SK-N-SH (cell line): ENCODE measurements at regions not wholly inside any gene's neighbourhood (a gene's known extent, or its start where the extent isn't known, plus 50 kb on each side); places are given as distances from the start of the nearest gene placed in this dataset.

Experiments
- CTCF ChIA-PET: fragments of 300-600, 350-600 bp; formaldehyde crosslinking; extraction: SDS; loops from one replicate; lab custom pipeline; 2021; lab: Yijun Ruan, JAX
- POLR2A ChIA-PET: fragments of 350-600 bp; sonication (Branson Sonifier 250); formaldehyde crosslinking; extraction: SDS; loops from one replicate; lab custom pipeline; 2020; ENCODE audit warnings: antibody characterized with exemption, inconsistent platforms; lab: Yijun Ruan, JAX
- DNase-seq: peaks from one replicate; pipeline ENCODE4 v3.0.0; 2012
- H2AFZ ChIP-seq: fragments of 200-600 bp; sonication (generic); 2 replicates; pipeline ENCODE4 v1.8.1; 2016; ENCODE audit warnings: antibody characterized with exemption, mild to moderate bottlenecking, low read depth
- H3F3A ChIP-seq: fragments of 200-600 bp; sonication (generic); replicated peaks from 2 replicates; pipeline ENCODE3; 2016; ENCODE audit warnings: antibody characterized with exemption, mild to moderate bottlenecking; ENCODE audit not compliant: insufficient read depth
- H3K27ac ChIP-seq, 2 experiments: fragments of 200-500 bp in 1 of 2; fragments of 200-600 bp in 1 of 2; sonication (Bioruptor generic) in 1 of 2; sonication (generic), shearing (Covaris generic) in 1 of 2; 2 replicates each; pipeline versions ENCODE4 v1.5.1 to v1.6.1; 2014 to 2016; ENCODE audit warnings: low read depth in 2 of 2, inconsistent platforms in 1 of 2, low read length in 1 of 2, mild to moderate bottlenecking in 1 of 2, mixed read lengths in 1 of 2
- H3K27me3 ChIP-seq: fragments of 200-600 bp; sonication (generic), shearing (Covaris generic); 2 replicates; pipeline ENCODE4 v1.6.1; 2016; ENCODE audit warnings: mixed run types; ENCODE audit not compliant: insufficient read depth
- H3K36me3 ChIP-seq, 2 experiments: fragments of 200-500 bp in 1 of 2; fragments of 200-600 bp in 1 of 2; sonication (Bioruptor generic) in 1 of 2; sonication (generic) in 1 of 2; replicated peaks in 1 of 2; 2 replicates each; pipeline versions ENCODE3 to v1.5.1; 2014 to 2016; ENCODE audit warnings: low read length in 1 of 2, mild to moderate bottlenecking in 1 of 2; ENCODE audit not compliant: insufficient read depth in 2 of 2, control insufficient read depth in 1 of 2
- H3K4me1 ChIP-seq, 2 experiments: fragments of 200-500 bp in 1 of 2; fragments of 200-600 bp in 1 of 2; sonication (Bioruptor generic) in 1 of 2; sonication (generic), shearing (Covaris generic) in 1 of 2; 2 replicates each; pipeline versions ENCODE4 v1.5.1 to v1.6.1; 2014 to 2016; ENCODE audit warnings: low read depth in 1 of 2, low read length in 1 of 2, mixed run types in 1 of 2; ENCODE audit not compliant: insufficient read depth in 2 of 2, control insufficient read depth in 1 of 2
- H3K4me2 ChIP-seq: fragments of 200-600 bp; sonication (generic), shearing (Covaris generic); 2 replicates; pipeline ENCODE4 v1.6.1; 2017; ENCODE audit warnings: mixed run types
- H3K4me3 ChIP-seq, 2 experiments: fragments of 200-500 bp in 1 of 2; fragments of 200-600 bp in 1 of 2; sonication (Bioruptor generic) in 1 of 2; sonication (generic), shearing (Covaris generic) in 1 of 2; 2 replicates each; pipeline versions ENCODE4 v1.5.1 to v1.8.1; 2014 to 2016; ENCODE audit warnings: low read depth in 2 of 2, inconsistent platforms in 1 of 2, low read length in 1 of 2, mild to moderate bottlenecking in 1 of 2, mixed read lengths in 1 of 2, moderate library complexity in 1 of 2
- H3K79me2 ChIP-seq: fragments of 200-600 bp; sonication (generic); 2 replicates; pipeline ENCODE4 v1.8.1; 2017; ENCODE audit warnings: mild to moderate bottlenecking; ENCODE audit not compliant: insufficient read depth
- H3K9ac ChIP-seq: fragments of 200-600 bp; sonication (generic); 2 replicates; pipeline ENCODE4 v1.6.1; 2017; ENCODE audit warnings: mixed run types
- H3K9me2 ChIP-seq: fragments of 200-600 bp; sonication (generic); 2 replicates; pipeline ENCODE4 v1.6.1; 2017; ENCODE audit warnings: mixed run types
- H3K9me3 ChIP-seq: fragments of 200-600 bp; sonication (generic); 2 replicates; pipeline ENCODE4 v1.6.1; 2017; ENCODE audit warnings: mixed run types, mild to moderate bottlenecking, moderate library complexity
- H4K20me1 ChIP-seq: fragments of 200-600 bp; sonication (generic); 2 replicates; pipeline ENCODE4 v1.6.1; 2017; ENCODE audit warnings: mild to moderate bottlenecking, mixed run types; ENCODE audit not compliant: insufficient read depth
- CHD2 ChIP-seq: fragments of 150-350 bp; IDR thresholded peaks from 2 replicates; pipeline ENCODE4 v1.6.1; 2018; ENCODE audit warnings: low read length; ENCODE audit not compliant: partially characterized antibody
- EP300 ChIP-seq, 2 experiments: IDR thresholded peaks; 2 replicates each; pipeline versions ENCODE4 v1.4.0 to v1.6.1; 2012; ENCODE audit warnings: borderline replicate concordance in 1 of 2, low read depth in 1 of 2, low read length in 1 of 2
- EZH2phosphoT487 ChIP-seq: fragments of 200-600 bp; sonication (generic); IDR thresholded peaks from 2 replicates; pipeline ENCODE4 v1.6.1; 2017; ENCODE audit warnings: low read depth, mixed run types, mild to moderate bottlenecking, antibody characterized with exemption, moderate library complexity, borderline replicate concordance
- FOSL2 ChIP-seq: IDR thresholded peaks from 2 replicates; pipeline ENCODE4 v1.4.0; 2012; ENCODE audit warnings: low read depth, mild to moderate bottlenecking, moderate library complexity, borderline replicate concordance
- FOXJ3 ChIP-seq: sonication (generic); formaldehyde crosslinking; IDR thresholded peaks from 2 replicates; pipeline ENCODE4 v1.5.1; 2020; ENCODE audit warnings: mild to moderate bottlenecking, missing genetic modification reagents
- MXI1 ChIP-seq: IDR thresholded peaks from 2 replicates; pipeline ENCODE4 v1.6.1; 2012; ENCODE audit warnings: mild to moderate bottlenecking, low read depth, low read length, improper control_type of control experiment
- POLR2AphosphoS5 ChIP-seq: IDR thresholded peaks from 2 replicates; pipeline ENCODE4 v1.6.1; 2012; ENCODE audit warnings: low read depth, low read length
- RAD21 ChIP-seq: IDR thresholded peaks from 2 replicates; pipeline ENCODE4 v1.6.1; 2012; ENCODE audit warnings: mild to moderate bottlenecking, low read length
- RCOR1 ChIP-seq: fragments of 150-350 bp; IDR thresholded peaks from 2 replicates; pipeline ENCODE4 v1.6.1; 2017; ENCODE audit warnings: antibody characterized with exemption, low read length
- RFX5 ChIP-seq: IDR thresholded peaks from 2 replicates; pipeline ENCODE4 v1.6.1; 2012; ENCODE audit warnings: mild to moderate bottlenecking, improper control_type of control experiment, low read length
- RXRA ChIP-seq: IDR thresholded peaks from 2 replicates; pipeline ENCODE4 v1.4.0; 2012; ENCODE audit warnings: low read depth, mild to moderate bottlenecking, borderline replicate concordance
- SIN3A ChIP-seq: IDR thresholded peaks from 2 replicates; pipeline ENCODE4 v1.6.1; 2012; ENCODE audit warnings: low read depth, mild to moderate bottlenecking, low read length, moderate library complexity, borderline replicate concordance
- SMC3 ChIP-seq: IDR thresholded peaks from 2 replicates; pipeline ENCODE4 v1.6.1; 2012; ENCODE audit warnings: low read depth, low read length, improper control_type of control experiment
- TAF1 ChIP-seq: IDR thresholded peaks from 2 replicates; pipeline ENCODE4 v1.6.1; 2012; ENCODE audit warnings: low read depth, mild to moderate bottlenecking, low read length, moderate library complexity, borderline replicate concordance
- TCF12 ChIP-seq: IDR thresholded peaks from 2 replicates; pipeline ENCODE4 v1.4.0; 2012
- TEAD4 ChIP-seq: IDR thresholded peaks from 2 replicates; pipeline ENCODE4 v1.4.0; 2012; ENCODE audit warnings: mild to moderate bottlenecking, borderline replicate concordance; ENCODE audit not compliant: insufficient read depth
- YY1 ChIP-seq: IDR thresholded peaks from 2 replicates; pipeline ENCODE4 v1.4.0; 2012; ENCODE audit warnings: low read depth, mild to moderate bottlenecking
- WGBS: methylation state at CpG from one replicate; pipeline ENCODE4 v1.1.6; 2017; ENCODE audit warnings: low lambda C conversion rate; 5-methylcytosine and 5-hydroxymethylcytosine counted together
- TF ChIP-seq, protein P1 (sequence below): IDR thresholded peaks from 2 replicates; pipeline ENCODE4 v1.4.0; 2012; ENCODE audit warnings: low read depth, borderline replicate concordance
- TF ChIP-seq, protein P2 (sequence below): fragments of 200-600 bp; sonication (generic); IDR thresholded peaks from 2 replicates; pipeline ENCODE4 v1.6.1; 2017; ENCODE audit warnings: antibody characterized with exemption, mild to moderate bottlenecking, moderate library complexity
- TF ChIP-seq, protein P3 (sequence below): IDR thresholded peaks from 2 replicates; pipeline ENCODE4 v1.6.1; 2012; ENCODE audit warnings: mild to moderate bottlenecking, low read depth, low read length, moderate library complexity
- TF ChIP-seq, protein P4 (sequence below): fragments of 150-350 bp; IDR thresholded peaks from 2 replicates; pipeline ENCODE4 v1.6.1; 2016; ENCODE audit warnings: mild to moderate bottlenecking, low read depth, low read length

DNA sequence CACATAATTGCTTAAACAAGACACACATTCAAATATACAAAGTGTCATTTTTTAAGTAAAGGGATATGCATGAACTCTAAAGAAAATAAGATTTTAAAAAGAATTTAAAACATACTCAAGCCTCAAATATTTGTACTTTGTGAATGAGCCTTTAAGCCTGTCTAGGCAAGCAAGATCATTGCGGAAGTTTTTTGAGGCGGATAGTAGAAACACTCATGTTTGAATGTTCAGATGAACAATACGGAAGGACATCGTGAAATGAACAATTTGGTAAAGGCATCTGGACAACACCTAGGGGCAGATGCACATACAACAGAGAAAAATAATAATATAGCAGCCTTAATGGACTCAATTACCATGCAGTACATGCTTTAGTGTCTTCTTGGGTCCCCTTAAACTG, 928.9 kb downstream of the TFAP2A start:
- Histone ChIP-seq H3K27ac (no peak overlapping the region), H3K9ac (no peak overlapping the region), H2AFZ (no peak overlapping the region), H3K9me3 (no peaks in the 10 kb centered on the region), H3K4me3 (no peak overlapping the region), H3K4me2 (no peak overlapping the region), H3K79me2 (no peaks in the 10 kb centered on the region), H3K36me3 (no peaks in the 10 kb centered on the region), H3K27me3 (no peaks in the 10 kb centered on the region), H3F3A (peaks cover 22% of the 10 kb centered on the region), H3K4me1 (peaks cover 0 to 9% of the 10 kb centered on the region in 2 experiments; a peak in 1 of 4 replicates), H4K20me1 (no peaks in the 10 kb centered on the region), H3K9me2 (no peaks in the 10 kb centered on the region)
- no peak for DNase-seq
- CTCF ChIA-PET: no interaction called here
- 74% methylated on average over 4 of the region's 4 CpGs for WGBS
- POLR2A ChIA-PET: no interaction called here
- TF ChIP-seq EP300 (IDR thresholded peaks at IDR 0.05; ENCODE audit: borderline replicate concordance in 1 of 2, low read depth in 1 of 2, low read length in 1 of 2) (no peak), MXI1 (no peak), TAF1 (no peak), FOXJ3 (CRISPR knock-in tag) (no peak), SIN3A (no peak), TCF12 (no peak), SMC3 (no peak)
- TF ChIP-seq, protein P1, sequence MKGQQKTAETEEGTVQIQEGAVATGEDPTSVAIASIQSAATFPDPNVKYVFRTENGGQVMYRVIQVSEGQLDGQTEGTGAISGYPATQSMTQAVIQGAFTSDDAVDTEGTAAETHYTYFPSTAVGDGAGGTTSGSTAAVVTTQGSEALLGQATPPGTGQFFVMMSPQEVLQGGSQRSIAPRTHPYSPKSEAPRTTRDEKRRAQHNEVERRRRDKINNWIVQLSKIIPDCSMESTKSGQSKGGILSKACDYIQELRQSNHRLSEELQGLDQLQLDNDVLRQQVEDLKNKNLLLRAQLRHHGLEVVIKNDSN: no peak
- TF ChIP-seq, protein P2, sequence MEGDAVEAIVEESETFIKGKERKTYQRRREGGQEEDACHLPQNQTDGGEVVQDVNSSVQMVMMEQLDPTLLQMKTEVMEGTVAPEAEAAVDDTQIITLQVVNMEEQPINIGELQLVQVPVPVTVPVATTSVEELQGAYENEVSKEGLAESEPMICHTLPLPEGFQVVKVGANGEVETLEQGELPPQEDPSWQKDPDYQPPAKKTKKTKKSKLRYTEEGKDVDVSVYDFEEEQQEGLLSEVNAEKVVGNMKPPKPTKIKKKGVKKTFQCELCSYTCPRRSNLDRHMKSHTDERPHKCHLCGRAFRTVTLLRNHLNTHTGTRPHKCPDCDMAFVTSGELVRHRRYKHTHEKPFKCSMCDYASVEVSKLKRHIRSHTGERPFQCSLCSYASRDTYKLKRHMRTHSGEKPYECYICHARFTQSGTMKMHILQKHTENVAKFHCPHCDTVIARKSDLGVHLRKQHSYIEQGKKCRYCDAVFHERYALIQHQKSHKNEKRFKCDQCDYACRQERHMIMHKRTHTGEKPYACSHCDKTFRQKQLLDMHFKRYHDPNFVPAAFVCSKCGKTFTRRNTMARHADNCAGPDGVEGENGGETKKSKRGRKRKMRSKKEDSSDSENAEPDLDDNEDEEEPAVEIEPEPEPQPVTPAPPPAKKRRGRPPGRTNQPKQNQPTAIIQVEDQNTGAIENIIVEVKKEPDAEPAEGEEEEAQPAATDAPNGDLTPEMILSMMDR: no peak

DNA sequence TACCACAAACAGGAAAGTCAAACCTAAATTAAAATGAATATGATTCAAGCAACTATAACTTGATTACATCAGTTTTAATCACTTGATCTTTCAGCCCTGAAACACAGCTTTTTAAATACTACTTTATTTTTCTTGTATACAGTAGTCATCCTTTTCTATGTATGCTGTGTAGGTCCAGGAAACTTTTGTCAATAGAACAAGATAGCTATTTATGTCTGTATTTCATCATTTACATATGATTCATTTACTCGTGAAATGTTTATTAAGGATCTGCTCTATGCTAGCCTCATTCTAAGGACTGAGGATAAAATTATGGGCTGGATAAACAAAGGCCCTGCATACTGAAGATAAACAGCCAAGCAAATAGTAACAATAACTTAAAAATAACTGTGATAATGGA, 930.2 kb downstream of the TFAP2A start:
- CTCF ChIA-PET: no interaction called here
- Histone ChIP-seq H3K9ac (no peak overlapping the region), H3K27ac (peak overlapping the region in 1 of 2 experiments; percentile 17; a peak in 1 of 4 replicates), H4K20me1 (no peaks in the 10 kb centered on the region), H3K9me2 (no peaks in the 10 kb centered on the region), H3K79me2 (no peaks in the 10 kb centered on the region), H3K9me3 (no peaks in the 10 kb centered on the region), H3K4me3 (no peak overlapping the region), H3F3A (peaks cover 26% of the 10 kb centered on the region), H3K36me3 (no peaks in the 10 kb centered on the region), H2AFZ (no peak overlapping the region), H3K27me3 (no peaks in the 10 kb centered on the region), H3K4me1 (peaks cover 0 to 9% of the 10 kb centered on the region in 2 experiments; a peak in 1 of 4 replicates), H3K4me2 (no peak overlapping the region)
- DNase-seq: no peak
- WGBS: 38% methylated on average over 1 of the region's 1 CpG
- POLR2A ChIA-PET: no interaction called here
- no peak for TF ChIP-seq TEAD4
- no peak for TF ChIP-seq MXI1
- no peak for TF ChIP-seq SIN3A
- TF ChIP-seq FOSL2: no peak
- TF ChIP-seq EZH2phosphoT487: no peak
- TF ChIP-seq RCOR1: no peak
- no peak for TF ChIP-seq EP300 (IDR thresholded peaks at IDR 0.05; ENCODE audit: borderline replicate concordance in 1 of 2, low read depth in 1 of 2, low read length in 1 of 2)
- TF ChIP-seq RXRA: no peak
- TF ChIP-seq RFX5: no peak
- no peak for TF ChIP-seq POLR2AphosphoS5
- TF ChIP-seq RAD21: no peak
- no peak for TF ChIP-seq YY1
- TF ChIP-seq, protein P3, sequence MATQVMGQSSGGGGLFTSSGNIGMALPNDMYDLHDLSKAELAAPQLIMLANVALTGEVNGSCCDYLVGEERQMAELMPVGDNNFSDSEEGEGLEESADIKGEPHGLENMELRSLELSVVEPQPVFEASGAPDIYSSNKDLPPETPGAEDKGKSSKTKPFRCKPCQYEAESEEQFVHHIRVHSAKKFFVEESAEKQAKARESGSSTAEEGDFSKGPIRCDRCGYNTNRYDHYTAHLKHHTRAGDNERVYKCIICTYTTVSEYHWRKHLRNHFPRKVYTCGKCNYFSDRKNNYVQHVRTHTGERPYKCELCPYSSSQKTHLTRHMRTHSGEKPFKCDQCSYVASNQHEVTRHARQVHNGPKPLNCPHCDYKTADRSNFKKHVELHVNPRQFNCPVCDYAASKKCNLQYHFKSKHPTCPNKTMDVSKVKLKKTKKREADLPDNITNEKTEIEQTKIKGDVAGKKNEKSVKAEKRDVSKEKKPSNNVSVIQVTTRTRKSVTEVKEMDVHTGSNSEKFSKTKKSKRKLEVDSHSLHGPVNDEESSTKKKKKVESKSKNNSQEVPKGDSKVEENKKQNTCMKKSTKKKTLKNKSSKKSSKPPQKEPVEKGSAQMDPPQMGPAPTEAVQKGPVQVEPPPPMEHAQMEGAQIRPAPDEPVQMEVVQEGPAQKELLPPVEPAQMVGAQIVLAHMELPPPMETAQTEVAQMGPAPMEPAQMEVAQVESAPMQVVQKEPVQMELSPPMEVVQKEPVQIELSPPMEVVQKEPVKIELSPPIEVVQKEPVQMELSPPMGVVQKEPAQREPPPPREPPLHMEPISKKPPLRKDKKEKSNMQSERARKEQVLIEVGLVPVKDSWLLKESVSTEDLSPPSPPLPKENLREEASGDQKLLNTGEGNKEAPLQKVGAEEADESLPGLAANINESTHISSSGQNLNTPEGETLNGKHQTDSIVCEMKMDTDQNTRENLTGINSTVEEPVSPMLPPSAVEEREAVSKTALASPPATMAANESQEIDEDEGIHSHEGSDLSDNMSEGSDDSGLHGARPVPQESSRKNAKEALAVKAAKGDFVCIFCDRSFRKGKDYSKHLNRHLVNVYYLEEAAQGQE: no peak
- TF ChIP-seq, protein P4, sequence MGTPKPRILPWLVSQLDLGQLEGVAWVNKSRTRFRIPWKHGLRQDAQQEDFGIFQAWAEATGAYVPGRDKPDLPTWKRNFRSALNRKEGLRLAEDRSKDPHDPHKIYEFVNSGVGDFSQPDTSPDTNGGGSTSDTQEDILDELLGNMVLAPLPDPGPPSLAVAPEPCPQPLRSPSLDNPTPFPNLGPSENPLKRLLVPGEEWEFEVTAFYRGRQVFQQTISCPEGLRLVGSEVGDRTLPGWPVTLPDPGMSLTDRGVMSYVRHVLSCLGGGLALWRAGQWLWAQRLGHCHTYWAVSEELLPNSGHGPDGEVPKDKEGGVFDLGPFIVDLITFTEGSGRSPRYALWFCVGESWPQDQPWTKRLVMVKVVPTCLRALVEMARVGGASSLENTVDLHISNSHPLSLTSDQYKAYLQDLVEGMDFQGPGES: no peak
- no peak for TF ChIP-seq CHD2
